HL-60 (cell line): ENCODE measurements at regions not wholly inside any gene's neighbourhood (a gene's known extent, or its start where the extent isn't known, plus 50 kb on each side); places are given as distances from the start of the nearest gene placed in this dataset.

Experiments
- DNase-seq, 2 experiments: peaks; one replicate each; pipeline ENCODE4 v3.0.0-alpha.2; 2010 to 2020; ENCODE audit warnings: low read depth in 1 of 2, low spot score in 1 of 2
- H3K27ac ChIP-seq: fragments of 250-450 bp; sonication (Bioruptor Pico); replicated peaks from 2 replicates; pipeline ENCODE4 v1.5.1; 2020; ENCODE audit warnings: mild to moderate bottlenecking, moderate library complexity
- H3K27me3 ChIP-seq: fragments of 250-450 bp; sonication (Bioruptor Pico); 2 replicates; pipeline ENCODE4 v1.5.1; 2021; ENCODE audit warnings: mild to moderate bottlenecking, moderate library complexity; ENCODE audit not compliant: insufficient read depth, poor library complexity, severe bottlenecking
- H3K4me3 ChIP-seq: replicated peaks from 2 replicates; pipeline ENCODE4 v1.5.1; 2011; ENCODE audit warnings: mild to moderate bottlenecking, control low read depth, low read length; ENCODE audit not compliant: insufficient read depth
- CTCF ChIP-seq: IDR thresholded peaks from one replicate; pipeline ENCODE4 v1.5.1; 2011; ENCODE audit warnings: low read length, control low read depth, inconsistent platforms; ENCODE audit not compliant: insufficient read depth
- GABPA ChIP-seq: IDR thresholded peaks from 2 replicates; pipeline ENCODE4 v1.6.1; 2012; ENCODE audit warnings: low read depth
- POLR2AphosphoS5 ChIP-seq: IDR thresholded peaks from 2 replicates; pipeline ENCODE4 v1.6.1; 2012; ENCODE audit warnings: low read depth
- REST ChIP-seq: IDR thresholded peaks from 2 replicates; pipeline ENCODE4 v1.6.1; 2012; ENCODE audit warnings: low read depth; ENCODE audit not compliant: insufficient replicate concordance
- SPI1 ChIP-seq: IDR thresholded peaks from 2 replicates; pipeline ENCODE4 v1.6.1; 2012; ENCODE audit warnings: low read depth, mild to moderate bottlenecking, borderline replicate concordance

GRCh38 chr11:31870609-31871309 is 59.6 kb upstream of the PAX6 start:
- TF ChIP-seq GABPA (no peak), CTCF (peak; percentile 26), SPI1 (no peak), POLR2AphosphoS5 (no peak), REST (no peak)
- peaks cover 7% of the 10 kb centered on the region for H3K27me3 ChIP-seq
- H3K27ac ChIP-seq = no peak overlapping the region
- no peak overlapping the region for H3K4me3 ChIP-seq
- DNase-seq = peak; percentile 4 to 38

GRCh38 chr11:31869986-31870385 is 58.9 kb upstream of the PAX6 start:
- H3K4me3 ChIP-seq = no peak overlapping the region
- no peak for DNase-seq
- TF ChIP-seq CTCF (no peak), SPI1 (no peak), POLR2AphosphoS5 (no peak), REST (no peak), GABPA (no peak)
- H3K27me3 ChIP-seq = peaks cover 7% of the 10 kb centered on the region
- H3K27ac ChIP-seq = no peak overlapping the region

GRCh38 chr11:31865606-31866300 is 54.6 kb upstream of the PAX6 start:
- TF ChIP-seq POLR2AphosphoS5 = no peak
- TF ChIP-seq REST = no peak
- TF ChIP-seq CTCF = no peak
- no peak for TF ChIP-seq GABPA
- no peak for TF ChIP-seq SPI1
- H3K27ac ChIP-seq = no peak overlapping the region
- DNase-seq = no peak

More at GRCh38 chr11:31865606-31866300, 54.6 kb upstream of the PAX6 start:
- H3K27me3 ChIP-seq = peaks cover 7% of the 10 kb centered on the region
- no peak overlapping the region for H3K4me3 ChIP-seq
